Activated CD4-positive, CD25-positive, alpha-beta regulatory T cell (primary cell): ENCODE measurements at regions not wholly inside any gene's neighbourhood (a gene's known extent, or its start where the extent isn't known, plus 50 kb on each side); places are given as distances from the start of the nearest gene placed in this dataset.

Experiments
- DNase-seq, 4 experiments: peaks; one replicate each; lab custom pipeline; 2025; lab: John Stamatoyannopoulos, UW

GRCh38 chr14:98162856-98163805 is 1108.9 kb downstream of the BCL11B start:
- no peak for DNase-seq

DNA sequence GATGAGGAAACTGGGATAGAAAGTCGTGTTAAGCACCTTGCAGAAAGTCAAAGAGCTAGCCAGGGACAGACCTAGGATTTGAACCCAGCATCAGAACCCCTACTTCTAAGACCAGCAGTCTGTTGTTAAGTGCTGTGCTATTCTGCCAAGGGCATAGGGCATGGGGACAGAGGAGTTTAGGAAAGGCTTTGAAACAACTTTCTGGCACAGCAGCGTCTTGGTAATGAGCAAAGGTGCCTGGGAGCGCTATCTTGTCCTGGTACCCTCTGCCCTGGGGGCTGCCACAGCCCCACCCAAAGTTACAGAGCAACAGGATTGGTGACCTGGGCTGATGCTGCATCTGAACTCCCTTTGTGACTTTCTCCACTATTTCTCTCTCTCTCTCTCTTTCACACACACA is 1108.1 kb downstream of the BCL11B start:
- no peak for DNase-seq

- no peak for DNase-seq
These were observed 1106.0 kb downstream of the BCL11B start for GRCh38 chr14:98165976-98166375.

DNA sequence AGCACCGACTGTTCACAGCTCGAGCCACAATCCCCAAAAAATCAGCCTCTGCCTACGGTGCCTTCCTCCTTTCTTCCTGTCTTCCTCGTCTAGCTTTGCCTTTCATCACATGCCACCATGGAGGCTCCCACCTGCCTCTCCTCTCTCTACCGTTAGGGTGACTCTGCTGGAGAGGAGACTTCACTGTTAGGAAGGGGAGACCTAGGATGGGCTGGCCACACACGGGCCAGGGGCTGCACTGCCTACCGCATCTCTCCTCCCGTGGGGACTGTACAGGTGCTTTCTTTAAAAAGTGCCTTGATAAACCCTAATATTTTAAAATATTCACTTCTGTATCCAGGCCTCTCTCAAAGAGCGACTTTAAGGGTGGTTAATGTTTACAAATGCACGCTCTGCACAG is 1104.7 kb downstream of the BCL11B start:
- no peak for DNase-seq

- no peak for DNase-seq
These were observed 1104.3 kb downstream of the BCL11B start for GRCh38 chr14:98167705-98168104.

- DNase-seq = no peak
These were observed 1103.6 kb downstream of the BCL11B start for GRCh38 chr14:98168211-98168985.

DNA sequence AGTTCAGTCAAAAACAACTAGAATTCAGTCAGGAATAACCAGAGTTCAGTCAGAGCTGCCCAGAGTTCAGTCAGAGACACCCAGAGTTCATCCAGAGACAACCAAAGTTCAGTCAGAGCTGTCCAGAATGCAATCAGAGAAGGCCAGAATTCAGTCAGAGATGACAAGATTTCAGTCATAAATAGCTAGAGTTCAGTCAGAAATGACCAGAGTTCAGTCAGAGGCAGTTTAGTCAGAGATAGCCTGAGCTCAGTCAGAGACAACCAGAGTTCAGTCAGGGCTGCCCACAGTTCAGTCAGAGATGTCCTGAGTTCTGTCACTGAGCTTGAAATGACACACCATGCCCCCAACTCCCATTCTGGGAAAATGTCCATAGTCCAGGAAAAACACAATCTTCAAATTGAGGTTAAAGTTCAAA is 1102.8 kb downstream of the BCL11B start:
- DNase-seq = no peak

DNA sequence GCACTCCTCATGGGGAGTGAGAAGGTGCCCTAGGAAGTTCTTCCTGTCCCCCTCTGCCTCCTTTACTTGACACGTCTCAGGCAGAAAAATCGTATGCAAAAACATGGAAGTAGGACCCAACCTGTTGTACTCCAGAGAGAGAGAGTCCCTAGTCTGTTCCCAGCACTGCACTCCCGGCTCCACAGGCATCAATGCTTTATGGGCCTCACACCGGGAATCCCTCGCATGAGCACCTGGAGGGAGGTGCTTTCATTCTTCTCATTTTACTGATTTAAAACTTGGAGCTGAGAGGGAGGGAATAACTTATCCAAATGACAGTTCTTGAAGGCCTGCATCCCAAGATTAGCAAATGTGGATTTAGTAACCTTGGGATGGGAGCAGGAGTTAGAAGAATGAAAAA is 1101.4 kb downstream of the BCL11B start:
- no peak for DNase-seq

- no peak for DNase-seq
These were observed 1100.3 kb downstream of the BCL11B start for GRCh38 chr14:98171654-98172053.

- no peak for DNase-seq
These were observed 1099.7 kb downstream of the BCL11B start for GRCh38 chr14:98172243-98172778.

DNA sequence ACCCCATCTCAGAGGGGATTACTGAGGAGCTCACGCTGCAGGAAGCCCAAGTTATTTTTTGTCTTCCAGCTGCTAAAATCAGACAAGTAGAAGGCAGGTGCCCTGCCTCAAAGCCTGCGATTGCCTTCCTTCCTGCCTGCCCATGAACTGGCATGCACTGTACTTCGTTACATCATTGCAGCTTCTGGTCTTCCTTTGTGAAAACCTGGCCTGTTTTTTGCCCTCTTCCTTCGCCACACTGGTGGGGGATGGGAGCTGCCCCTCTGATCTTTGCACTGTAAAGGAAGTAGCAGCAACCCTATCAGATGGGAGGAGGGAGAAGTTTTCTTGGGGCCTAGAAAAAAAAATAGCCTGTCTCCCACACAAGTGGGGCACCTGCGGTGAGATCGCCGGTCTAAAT is 1098.7 kb downstream of the BCL11B start:
- DNase-seq = peak in 1 of 4 experiments; percentile 20

GRCh38 chr14:98174041-98174440 is 1098.0 kb downstream of the BCL11B start:
- DNase-seq = no peak

DNA sequence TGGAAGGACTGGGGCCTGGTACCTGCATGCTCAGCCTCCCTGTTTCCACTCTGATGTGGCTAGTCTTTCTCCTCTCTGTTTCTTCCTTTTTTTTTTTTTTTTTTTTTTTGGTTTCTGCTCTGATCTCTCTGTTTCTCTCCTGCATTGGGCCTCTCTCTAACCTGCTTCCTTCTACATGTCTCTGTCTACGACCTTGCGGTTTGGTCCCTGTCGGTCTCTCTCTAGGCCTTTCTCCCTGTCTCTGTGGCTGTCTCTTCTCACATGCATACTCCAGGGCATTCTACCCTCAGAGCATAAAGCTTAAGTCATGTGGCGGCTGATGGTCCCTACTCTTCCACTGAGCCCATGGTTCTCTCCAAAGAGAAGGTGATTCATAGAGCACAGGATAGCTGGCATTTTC is 1096.6 kb downstream of the BCL11B start:
- DNase-seq = no peak

DNA sequence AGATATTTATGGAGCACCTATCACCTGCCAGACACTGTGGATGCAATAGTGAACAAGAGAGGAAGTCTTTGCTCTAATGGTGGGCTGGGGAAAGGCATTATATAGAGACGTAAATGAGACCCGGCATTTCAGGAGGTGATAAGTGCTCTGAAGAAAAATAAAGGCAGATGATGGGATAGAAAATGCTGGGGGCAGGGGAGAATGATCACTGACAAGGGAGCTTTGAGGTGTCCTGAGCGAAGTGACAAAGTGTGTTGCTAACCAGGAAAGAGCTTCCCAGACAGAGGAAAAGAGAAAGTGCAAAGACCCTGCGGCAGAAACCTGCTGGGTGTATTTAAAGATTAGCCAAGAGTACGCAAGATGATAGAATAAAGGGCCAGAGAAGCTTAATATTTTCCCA is 1096.1 kb downstream of the BCL11B start:
- no peak for DNase-seq

- no peak for DNase-seq
These were observed 1095.1 kb downstream of the BCL11B start for GRCh38 chr14:98176892-98177291.

- peak in 2 of 4 experiments; percentile 34 to 48 for DNase-seq
These were observed 1094.4 kb downstream of the BCL11B start for GRCh38 chr14:98177551-98177950.

GRCh38 chr14:98181241-98181640 is 1090.8 kb downstream of the BCL11B start:
- DNase-seq = no peak

DNA sequence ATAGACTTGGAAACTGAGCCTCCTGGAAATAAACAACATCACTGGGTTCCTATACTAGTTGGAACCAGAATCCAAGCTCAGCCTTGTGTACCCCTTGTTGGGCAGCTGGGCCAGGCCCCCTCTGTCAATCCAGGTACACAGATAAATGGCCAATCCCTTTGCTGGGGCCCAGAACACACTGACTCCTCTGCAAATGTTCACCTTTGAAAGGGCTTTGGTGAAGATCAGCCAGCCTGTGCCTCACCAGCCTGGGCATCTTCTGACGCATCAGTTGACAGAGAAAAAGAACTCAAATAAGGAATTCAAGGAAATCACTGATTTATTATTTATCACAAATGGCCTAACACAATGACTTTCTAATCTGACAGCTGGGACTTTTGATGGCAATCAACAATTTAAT is 1090.2 kb downstream of the BCL11B start:
- no peak for DNase-seq

- DNase-seq = no peak
These were observed 1089.5 kb downstream of the BCL11B start for GRCh38 chr14:98182393-98183055.

GRCh38 chr14:98183556-98183955 is 1088.4 kb downstream of the BCL11B start:
- DNase-seq = no peak

DNA sequence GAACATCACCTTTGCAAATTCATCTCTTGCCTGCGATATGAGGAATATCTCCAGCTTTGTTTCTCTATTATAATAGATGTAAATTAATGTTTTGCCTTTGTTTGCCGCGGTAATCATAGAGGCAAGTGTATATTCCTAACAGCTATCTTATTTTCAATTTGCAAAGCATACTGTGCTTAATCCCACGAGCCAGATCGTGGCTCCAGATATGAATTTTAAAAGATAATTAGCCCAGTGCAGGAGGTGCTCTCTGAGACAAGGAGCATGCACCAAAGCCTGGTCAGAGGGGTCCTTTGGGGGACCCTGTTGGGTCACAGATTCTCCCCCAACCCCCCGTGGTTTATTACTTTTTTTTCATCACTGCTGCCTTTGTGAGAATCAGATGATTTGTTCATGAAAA is 1087.5 kb downstream of the BCL11B start:
- no peak for DNase-seq

GRCh38 chr14:98185036-98185435 is 1087.0 kb downstream of the BCL11B start:
- DNase-seq = no peak
